Cardiac fibroblast (primary cell): ENCODE measurements at regions not wholly inside any gene's neighbourhood (a gene's known extent, or its start where the extent isn't known, plus 50 kb on each side); places are given as distances from the start of the nearest gene placed in this dataset.

Experiments used
- DNase-seq, 2 donors: peaks; one replicate each; pipeline versions ENCODE4 v3.0.0 to v3.0.0-alpha.2; 2010; ENCODE audit warnings: low read depth in 2 of 2
- H3K4me3 ChIP-seq, 2 donors: replicated peaks in 1 of 2; 1 replicate in 1 of 2; 2 replicates in 1 of 2; pipeline ENCODE4 v1.5.1; 2011; ENCODE audit warnings: low read depth in 2 of 2, low read length in 2 of 2, mild to moderate bottlenecking in 2 of 2, moderate library complexity in 1 of 2
- TF ChIP-seq, protein P1 (sequence below): IDR thresholded peaks from one replicate; pipeline ENCODE4 v1.5.1; 2011; ENCODE audit warnings: low read depth, mild to moderate bottlenecking, low read length, inconsistent platforms

DNA sequence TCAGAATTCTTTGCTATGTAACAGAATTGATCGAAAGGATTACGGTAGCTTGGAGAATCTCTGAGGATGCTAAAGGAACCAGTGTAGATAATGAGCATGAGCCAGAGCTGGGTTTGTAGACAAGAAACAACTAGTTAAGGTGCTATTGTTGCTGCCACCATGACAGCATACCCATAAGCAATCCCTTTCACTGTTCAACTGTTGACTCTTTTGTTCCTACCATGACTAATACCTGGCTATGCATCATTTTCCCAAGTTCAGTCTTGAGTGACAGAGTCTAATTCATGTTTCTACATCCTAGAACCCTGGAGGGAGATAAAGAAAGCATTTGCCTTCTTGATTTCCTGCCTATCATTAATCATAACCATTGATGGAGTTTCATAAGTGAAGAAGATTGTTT is 600.3 kb downstream of the OTOL1 start:
- peak in 1 of 2 donors; percentile 27 for DNase-seq
- no peak overlapping the region for H3K4me3 ChIP-seq
- TF ChIP-seq, protein P1, sequence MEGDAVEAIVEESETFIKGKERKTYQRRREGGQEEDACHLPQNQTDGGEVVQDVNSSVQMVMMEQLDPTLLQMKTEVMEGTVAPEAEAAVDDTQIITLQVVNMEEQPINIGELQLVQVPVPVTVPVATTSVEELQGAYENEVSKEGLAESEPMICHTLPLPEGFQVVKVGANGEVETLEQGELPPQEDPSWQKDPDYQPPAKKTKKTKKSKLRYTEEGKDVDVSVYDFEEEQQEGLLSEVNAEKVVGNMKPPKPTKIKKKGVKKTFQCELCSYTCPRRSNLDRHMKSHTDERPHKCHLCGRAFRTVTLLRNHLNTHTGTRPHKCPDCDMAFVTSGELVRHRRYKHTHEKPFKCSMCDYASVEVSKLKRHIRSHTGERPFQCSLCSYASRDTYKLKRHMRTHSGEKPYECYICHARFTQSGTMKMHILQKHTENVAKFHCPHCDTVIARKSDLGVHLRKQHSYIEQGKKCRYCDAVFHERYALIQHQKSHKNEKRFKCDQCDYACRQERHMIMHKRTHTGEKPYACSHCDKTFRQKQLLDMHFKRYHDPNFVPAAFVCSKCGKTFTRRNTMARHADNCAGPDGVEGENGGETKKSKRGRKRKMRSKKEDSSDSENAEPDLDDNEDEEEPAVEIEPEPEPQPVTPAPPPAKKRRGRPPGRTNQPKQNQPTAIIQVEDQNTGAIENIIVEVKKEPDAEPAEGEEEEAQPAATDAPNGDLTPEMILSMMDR = no peak

DNA sequence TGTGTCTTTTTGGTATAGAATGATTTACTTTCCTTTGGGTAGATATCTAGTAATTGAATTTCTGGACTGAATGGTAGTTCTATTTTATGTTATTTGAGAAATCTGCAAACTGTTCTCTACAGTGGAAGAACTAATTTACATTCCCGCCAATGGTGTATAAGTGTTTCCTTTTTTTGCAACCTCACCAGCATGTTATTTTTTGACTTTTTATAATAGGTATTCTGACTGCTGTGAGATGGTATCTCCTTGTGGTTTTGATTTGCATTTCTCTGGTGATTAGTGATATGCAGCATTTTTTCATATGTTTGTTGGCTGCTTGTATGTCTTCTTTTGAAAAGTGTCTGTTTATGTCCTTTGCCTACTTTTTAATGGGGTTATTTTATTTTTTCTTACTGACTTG is 607.2 kb downstream of the OTOL1 start:
- H3K4me3 ChIP-seq = no peak overlapping the region
- TF ChIP-seq, protein P1 = no peak
- DNase-seq = no peak

DNA sequence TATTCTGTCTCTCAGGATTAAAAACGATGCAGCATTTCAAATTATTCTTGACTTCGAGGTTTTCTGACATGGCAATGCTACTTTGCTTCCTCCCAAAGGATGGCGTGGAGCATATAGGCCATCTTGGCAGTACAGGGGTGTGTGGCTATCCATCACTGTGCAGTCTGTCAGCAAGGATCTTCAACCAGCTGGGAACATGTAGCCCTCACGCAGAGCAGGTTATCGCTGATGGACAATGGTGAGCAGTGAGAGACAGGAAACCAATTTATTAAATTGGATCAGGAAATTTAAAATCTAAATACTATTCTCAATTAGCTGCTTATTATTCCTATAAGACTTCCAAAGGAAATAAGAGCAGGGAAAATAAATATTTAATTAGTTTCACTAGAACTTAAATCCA is 615.3 kb downstream of the OTOL1 start:
- TF ChIP-seq, protein P1 = no peak
- no peak for DNase-seq
- H3K4me3 ChIP-seq = no peak overlapping the region

DNA sequence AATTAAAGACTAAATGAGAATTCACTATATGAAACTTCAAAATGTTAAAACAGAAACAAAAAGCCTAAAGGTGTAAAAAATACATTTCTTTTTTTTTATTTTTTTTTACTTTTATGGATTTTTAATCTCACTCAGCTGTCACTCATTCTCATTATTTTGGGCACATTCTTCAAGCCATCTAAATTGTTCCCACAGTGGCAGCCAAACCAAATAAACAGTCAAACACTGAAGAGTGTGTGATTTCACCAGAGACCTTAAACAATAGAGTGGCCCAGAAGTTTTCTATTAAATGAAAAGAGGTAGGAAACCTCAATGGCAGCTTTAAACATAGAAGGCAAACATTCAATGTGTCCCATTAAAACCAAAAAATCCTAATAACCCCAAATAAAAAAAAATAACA is 616.1 kb downstream of the OTOL1 start:
- DNase-seq = no peak
- TF ChIP-seq, protein P1 = no peak
- no peak overlapping the region for H3K4me3 ChIP-seq

DNA sequence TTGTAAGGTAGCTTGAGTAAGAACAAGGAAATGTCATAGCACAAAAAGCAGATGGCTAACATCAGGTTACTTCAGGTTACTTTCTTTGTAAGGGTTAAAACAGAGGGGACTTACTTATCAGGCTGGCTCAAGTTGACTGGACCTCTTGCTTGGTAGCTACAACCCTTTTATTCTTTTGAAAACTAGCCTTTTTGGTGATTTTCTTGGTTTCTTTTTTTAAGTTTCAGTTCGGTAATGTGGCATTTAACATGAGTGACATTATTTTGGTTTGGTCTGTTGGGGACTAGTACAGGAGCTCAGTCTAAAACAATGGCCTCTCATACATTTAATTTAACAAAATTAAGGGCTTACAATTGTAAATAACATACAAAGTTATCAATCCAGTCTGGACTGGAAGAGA is 621.4 kb downstream of the OTOL1 start:
- no peak for DNase-seq
- H3K4me3 ChIP-seq = no peak overlapping the region
- TF ChIP-seq, protein P1 = no peak

DNA sequence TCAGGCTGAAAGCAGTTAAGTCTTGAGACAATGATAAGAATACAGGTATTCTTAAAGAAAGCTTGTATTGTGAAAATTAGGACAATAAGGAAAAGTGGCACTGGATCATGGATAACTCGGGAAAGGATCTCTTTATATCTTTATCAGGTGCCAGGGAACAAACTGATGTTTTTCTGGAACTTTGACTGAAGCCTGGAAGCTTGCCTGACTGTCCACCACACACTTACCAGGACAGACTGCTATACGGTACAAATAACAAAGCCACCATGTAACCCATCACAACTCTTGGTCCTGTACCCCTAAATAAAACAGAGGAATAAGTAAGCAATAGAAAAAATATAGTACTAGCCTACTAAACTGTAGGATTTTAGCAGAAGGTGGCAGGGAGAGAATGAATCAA is 623.0 kb downstream of the OTOL1 start:
- TF ChIP-seq, protein P1 = no peak
- DNase-seq = no peak
- H3K4me3 ChIP-seq = no peak overlapping the region

DNA sequence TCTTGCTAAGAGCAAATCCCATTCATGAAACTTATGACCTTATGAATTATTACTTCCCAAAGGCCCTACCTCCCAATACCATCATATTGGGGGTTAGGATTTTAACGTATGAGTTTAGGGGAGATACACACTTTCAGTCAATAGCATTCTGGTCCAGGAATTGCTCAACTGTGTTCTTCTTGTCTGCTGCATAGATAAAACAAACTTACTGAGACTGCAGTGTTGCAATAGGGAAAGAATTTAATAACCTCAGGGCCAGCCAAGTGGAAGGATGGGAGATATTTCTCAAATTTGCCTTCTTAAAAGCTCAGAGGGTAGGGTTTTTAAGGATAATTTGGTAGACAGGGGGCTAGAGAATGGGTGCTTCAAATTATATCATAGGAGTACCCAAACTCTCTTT is 625.8 kb downstream of the OTOL1 start:
- peak; percentile 41 to 47 for DNase-seq
- no peak overlapping the region for H3K4me3 ChIP-seq
- TF ChIP-seq, protein P1 = no peak
